ENCODE measurements at regions not wholly inside any gene's neighbourhood (a gene's known extent, or its start where the extent isn't known, plus 50 kb on each side); places are given as distances from the start of the nearest gene placed in this dataset.

- CTCF ChIA-PET = no interaction called here
- no peak for DNase-seq (ENCODE audit: extremely low spot score)
- POLR2A ChIA-PET = no interaction called here
- no peak for TF ChIP-seq FOXA1 (IDR thresholded peaks at IDR 0.05)
- TF ChIP-seq TARDBP (IDR thresholded peaks at IDR 0.05) = no peak
- no peak for TF ChIP-seq ELF4 (IDR thresholded peaks at IDR 0.05)
- TF ChIP-seq FOXK2 (IDR thresholded peaks at IDR 0.05) = no peak
- no peak for TF ChIP-seq HDGF (IDR thresholded peaks at IDR 0.05; ENCODE audit: borderline replicate concordance)
- no peak for TF ChIP-seq ZNF384 (IDR thresholded peaks at IDR 0.05)
- no peak for TF ChIP-seq BHLHE40 (IDR thresholded peaks at IDR 0.05; ENCODE audit: borderline replicate concordance)
- no peak for TF ChIP-seq L3MBTL2 (conservative IDR thresholded peaks at IDR 0.05)
- no peak for TF ChIP-seq ARNT (IDR thresholded peaks at IDR 0.05)
Measured at GRCh38 chr12:76206677-76207072, 122.2 kb upstream of the NAP1L1 start.

- CTCF ChIA-PET = no interaction called here
Measured at GRCh38 chr12:76206039-76206676, 121.7 kb upstream of the NAP1L1 start.

GRCh38 chr12:76202621-76203020 is 118.1 kb upstream of the NAP1L1 start:
- POLR2A ChIA-PET = no interaction called here
- CTCF ChIA-PET = no interaction called here
- DNase-seq (ENCODE audit: extremely low spot score) = no peak
- TF ChIP-seq ELF4 (IDR thresholded peaks at IDR 0.05) (no peak), ZNF384 (IDR thresholded peaks at IDR 0.05) (no peak), FOXK2 (IDR thresholded peaks at IDR 0.05) (no peak), L3MBTL2 (conservative IDR thresholded peaks at IDR 0.05) (no peak), TARDBP (IDR thresholded peaks at IDR 0.05) (no peak), FOXM1 (IDR thresholded peaks at IDR 0.05; ENCODE audit: borderline replicate concordance) (no peak)

More at GRCh38 chr12:76206039-76206676, 121.7 kb upstream of the NAP1L1 start:
- POLR2A ChIA-PET = no interaction called here
- TF ChIP-seq FOXK2 (IDR thresholded peaks at IDR 0.05) (no peak), HDGF (IDR thresholded peaks at IDR 0.05; ENCODE audit: borderline replicate concordance) (no peak), FOXA1 (IDR thresholded peaks at IDR 0.05) (no peak), L3MBTL2 (conservative IDR thresholded peaks at IDR 0.05) (no peak), CTBP1 (IDR thresholded peaks at IDR 0.05; ENCODE audit: borderline replicate concordance) (no peak), BHLHE40 (IDR thresholded peaks at IDR 0.05; ENCODE audit: borderline replicate concordance) (no peak), ELF4 (IDR thresholded peaks at IDR 0.05) (no peak), SUZ12 (IDR thresholded peaks at IDR 0.05) (no peak), ZNF384 (IDR thresholded peaks at IDR 0.05) (no peak)
- no peak for DNase-seq (ENCODE audit: extremely low spot score)

GRCh38 chr12:76201758-76202157 is 117.3 kb upstream of the NAP1L1 start:
- no peak for DNase-seq (ENCODE audit: extremely low spot score)
- no peak for TF ChIP-seq PKNOX1 (IDR thresholded peaks at IDR 0.05)
- ChIA-PET CTCF (no interaction called here), POLR2A (no interaction called here)

GRCh38 chr12:76201316-76201715 is 116.8 kb upstream of the NAP1L1 start:
- no peak for TF ChIP-seq ELF4 (IDR thresholded peaks at IDR 0.05)
- no peak for TF ChIP-seq ZNF384 (IDR thresholded peaks at IDR 0.05)
- TF ChIP-seq LEF1 (IDR thresholded peaks at IDR 0.05; ENCODE audit: borderline replicate concordance) = no peak
- TF ChIP-seq L3MBTL2 (conservative IDR thresholded peaks at IDR 0.05) = no peak

GRCh38 chr12:76199808-76200207 is 115.3 kb upstream of the NAP1L1 start:
- POLR2A ChIA-PET = no interaction called here
- DNase-seq (ENCODE audit: extremely low spot score) = no peak
- TF ChIP-seq CTBP1 (IDR thresholded peaks at IDR 0.05; ENCODE audit: borderline replicate concordance) (no peak), HDGF (IDR thresholded peaks at IDR 0.05; ENCODE audit: borderline replicate concordance) (no peak), FOXA1 (IDR thresholded peaks at IDR 0.05) (no peak), SP1 (IDR thresholded peaks at IDR 0.05) (no peak), PKNOX1 (IDR thresholded peaks at IDR 0.05) (no peak), SUZ12 (IDR thresholded peaks at IDR 0.05) (no peak), ELF4 (IDR thresholded peaks at IDR 0.05) (no peak), ARNT (IDR thresholded peaks at IDR 0.05) (no peak), FOXK2 (IDR thresholded peaks at IDR 0.05) (no peak), BHLHE40 (IDR thresholded peaks at IDR 0.05; ENCODE audit: borderline replicate concordance) (no peak), FOXM1 (IDR thresholded peaks at IDR 0.05; ENCODE audit: borderline replicate concordance) (no peak), LEF1 (IDR thresholded peaks at IDR 0.05; ENCODE audit: borderline replicate concordance) (no peak), ZNF384 (IDR thresholded peaks at IDR 0.05) (no peak), NFRKB (IDR thresholded peaks at IDR 0.05) (no peak), L3MBTL2 (conservative IDR thresholded peaks at IDR 0.05) (no peak), TARDBP (IDR thresholded peaks at IDR 0.05) (no peak)
- CTCF ChIA-PET = no interaction called here

More at GRCh38 chr12:76201316-76201715, 116.8 kb upstream of the NAP1L1 start:
- CTCF ChIA-PET = no interaction called here
- DNase-seq (ENCODE audit: extremely low spot score) = no peak
- POLR2A ChIA-PET = no interaction called here

GRCh38 chr12:76198839-76199238 is 114.4 kb upstream of the NAP1L1 start:
- ChIA-PET POLR2A (no interaction called here), CTCF (no interaction called here)
- TF ChIP-seq FOXA1 (IDR thresholded peaks at IDR 0.05) (no peak), ZNF384 (IDR thresholded peaks at IDR 0.05) (no peak), NFRKB (IDR thresholded peaks at IDR 0.05) (no peak), ELF4 (IDR thresholded peaks at IDR 0.05) (no peak), LEF1 (IDR thresholded peaks at IDR 0.05; ENCODE audit: borderline replicate concordance) (no peak), CTBP1 (IDR thresholded peaks at IDR 0.05; ENCODE audit: borderline replicate concordance) (no peak), BHLHE40 (IDR thresholded peaks at IDR 0.05; ENCODE audit: borderline replicate concordance) (no peak), PKNOX1 (IDR thresholded peaks at IDR 0.05) (no peak), SP1 (IDR thresholded peaks at IDR 0.05) (no peak), HDGF (IDR thresholded peaks at IDR 0.05; ENCODE audit: borderline replicate concordance) (no peak), L3MBTL2 (conservative IDR thresholded peaks at IDR 0.05) (no peak), TARDBP (IDR thresholded peaks at IDR 0.05) (no peak)
- DNase-seq (ENCODE audit: extremely low spot score) = no peak
